GM21737 (cell line): ENCODE measurements at regions not wholly inside any gene's neighbourhood (a gene's known extent, or its start where the extent isn't known, plus 50 kb on each side); places are given as distances from the start of the nearest gene placed in this dataset.
"Not testable (repeated sequence)": the region's sequence is repeated elsewhere in the genome, so short reads cannot be mapped to it uniquely, and the experiment has no call there.

Source experiments
- ATAC-seq: cut with Tn5 transposase; IDR thresholded peaks from one replicate; pipeline ENCODE4 v1.9.1; 2021; ENCODE audit warnings: mild to moderate bottlenecking, moderate library complexity; ENCODE audit not compliant: unreplicated experiment

DNA sequence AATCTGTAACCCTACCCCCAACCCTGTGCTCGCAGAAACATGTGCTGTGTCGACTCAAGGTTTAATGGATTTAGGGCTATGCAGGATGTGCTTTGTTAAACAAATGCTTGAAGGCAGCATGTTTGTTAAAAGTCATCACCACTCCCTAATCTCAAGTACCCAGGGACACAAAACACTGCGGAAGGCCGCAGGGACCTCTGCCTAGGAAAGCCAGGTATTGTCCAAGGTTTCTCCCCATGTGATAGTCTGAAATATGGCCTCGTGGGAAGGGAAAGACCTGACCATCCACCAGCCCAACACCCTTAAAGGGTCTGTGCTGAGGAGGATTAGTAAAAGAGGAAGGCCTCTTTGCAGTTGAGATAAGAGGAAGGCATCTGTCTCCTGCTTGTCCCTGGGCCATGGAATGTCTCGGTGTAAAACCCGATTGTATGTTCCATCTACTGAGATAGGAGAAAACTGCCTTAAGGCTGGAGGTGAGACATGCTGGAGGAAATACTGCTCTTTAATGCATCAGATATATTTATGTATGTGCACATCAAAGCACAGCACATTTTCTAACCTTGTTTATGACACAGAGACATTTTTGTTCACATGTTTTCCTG lies 94.4 kb downstream of the LSM3 start:
- not testable (repeated sequence) for ATAC-seq

DNA sequence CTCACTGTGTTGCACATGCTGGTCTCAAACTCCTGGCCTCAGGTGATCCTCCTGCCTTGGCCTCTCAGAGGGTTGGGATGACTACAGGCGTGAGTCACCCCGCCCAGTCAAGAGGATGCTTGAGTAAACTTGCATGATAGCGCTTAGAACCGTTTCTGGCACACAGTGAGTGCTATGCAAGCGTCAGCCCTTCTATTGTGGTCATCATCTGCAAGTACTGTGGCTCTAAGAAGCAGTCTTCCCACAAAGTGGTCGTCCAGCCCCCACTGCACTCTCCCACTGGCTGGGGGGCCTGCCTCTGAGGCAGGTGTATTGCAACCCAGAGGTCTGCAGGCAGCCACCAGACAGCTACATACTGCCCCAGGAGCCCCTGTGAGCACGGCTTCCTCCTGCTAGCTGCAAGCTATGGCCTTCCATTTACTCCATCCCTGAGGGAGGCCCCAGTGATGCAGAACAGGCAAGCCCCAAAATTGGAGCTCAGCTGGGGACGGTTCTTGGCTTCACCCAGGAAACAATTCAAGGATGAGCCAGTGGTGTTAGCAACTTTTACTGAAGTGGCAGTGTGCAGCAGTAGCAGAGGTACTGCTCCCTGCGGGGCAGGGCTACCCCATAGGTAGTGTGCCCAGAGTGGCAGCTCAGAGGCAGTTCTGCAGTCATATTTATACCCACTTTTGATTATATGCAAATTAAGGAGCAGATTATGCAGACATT lies 95.4 kb downstream of the LSM3 start:
- no peak for ATAC-seq

DNA sequence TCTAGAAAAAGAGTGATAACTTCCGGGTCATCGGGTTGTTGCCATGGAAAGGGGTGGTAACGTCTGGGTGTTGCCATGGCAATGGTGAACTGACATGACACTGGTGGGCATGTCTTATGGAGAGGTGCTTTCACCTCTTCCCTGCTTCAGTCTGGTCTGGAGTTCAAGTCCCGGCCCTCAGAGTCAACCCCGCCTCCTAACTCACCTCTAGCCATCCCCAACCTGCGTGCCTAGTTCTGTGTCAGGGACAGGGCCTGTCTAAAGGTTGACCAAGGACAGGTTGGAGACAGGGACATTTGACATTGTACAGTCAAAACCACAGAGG lies 96.0 kb downstream of the LSM3 start:
- no peak for ATAC-seq

DNA sequence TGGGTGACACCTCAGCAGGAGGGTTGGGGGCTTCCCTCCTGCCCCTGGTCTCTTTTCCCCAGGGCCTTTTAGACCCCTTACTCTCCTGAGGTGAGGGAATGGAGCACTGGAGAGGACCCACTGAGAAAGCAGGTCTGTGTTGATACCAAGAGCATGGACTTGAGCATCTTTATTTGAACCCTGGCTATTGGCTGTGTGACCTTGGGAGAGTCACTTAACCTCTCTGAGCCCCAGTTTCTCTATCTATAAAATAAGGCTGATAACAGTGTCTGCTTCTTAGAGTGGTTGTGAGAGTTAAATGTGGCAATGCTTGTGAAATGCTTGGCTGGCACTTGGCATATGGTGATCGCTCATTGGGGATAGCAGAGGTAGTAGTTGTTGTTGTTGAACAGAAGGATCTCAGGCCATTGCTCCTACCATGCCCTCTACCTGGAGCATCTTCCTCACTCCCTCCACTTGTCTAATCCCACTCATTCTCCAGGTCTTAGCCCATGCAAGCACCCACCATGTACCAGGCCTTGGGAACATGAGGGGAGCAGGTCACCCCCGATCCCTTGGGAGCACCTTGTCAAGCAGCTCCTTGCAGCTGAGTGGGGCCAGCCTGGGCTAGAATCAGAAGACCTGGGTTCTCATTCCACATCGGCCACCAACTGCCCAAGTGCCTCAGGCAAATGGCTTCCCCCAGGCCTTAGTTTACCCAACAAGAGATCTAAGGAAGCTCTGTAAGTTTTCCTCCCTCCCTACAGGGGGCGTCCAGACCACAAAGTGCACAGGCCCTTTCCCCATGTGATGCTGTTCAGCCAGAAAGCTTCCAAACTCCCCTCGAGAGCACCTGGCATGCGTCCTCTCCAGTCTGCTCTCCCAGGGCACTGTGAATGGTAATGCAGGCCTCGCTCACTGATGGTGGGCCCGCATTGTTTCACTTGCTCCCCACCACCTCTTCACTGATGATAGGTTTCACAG lies 96.7 kb downstream of the LSM3 start:
- no peak for ATAC-seq

DNA sequence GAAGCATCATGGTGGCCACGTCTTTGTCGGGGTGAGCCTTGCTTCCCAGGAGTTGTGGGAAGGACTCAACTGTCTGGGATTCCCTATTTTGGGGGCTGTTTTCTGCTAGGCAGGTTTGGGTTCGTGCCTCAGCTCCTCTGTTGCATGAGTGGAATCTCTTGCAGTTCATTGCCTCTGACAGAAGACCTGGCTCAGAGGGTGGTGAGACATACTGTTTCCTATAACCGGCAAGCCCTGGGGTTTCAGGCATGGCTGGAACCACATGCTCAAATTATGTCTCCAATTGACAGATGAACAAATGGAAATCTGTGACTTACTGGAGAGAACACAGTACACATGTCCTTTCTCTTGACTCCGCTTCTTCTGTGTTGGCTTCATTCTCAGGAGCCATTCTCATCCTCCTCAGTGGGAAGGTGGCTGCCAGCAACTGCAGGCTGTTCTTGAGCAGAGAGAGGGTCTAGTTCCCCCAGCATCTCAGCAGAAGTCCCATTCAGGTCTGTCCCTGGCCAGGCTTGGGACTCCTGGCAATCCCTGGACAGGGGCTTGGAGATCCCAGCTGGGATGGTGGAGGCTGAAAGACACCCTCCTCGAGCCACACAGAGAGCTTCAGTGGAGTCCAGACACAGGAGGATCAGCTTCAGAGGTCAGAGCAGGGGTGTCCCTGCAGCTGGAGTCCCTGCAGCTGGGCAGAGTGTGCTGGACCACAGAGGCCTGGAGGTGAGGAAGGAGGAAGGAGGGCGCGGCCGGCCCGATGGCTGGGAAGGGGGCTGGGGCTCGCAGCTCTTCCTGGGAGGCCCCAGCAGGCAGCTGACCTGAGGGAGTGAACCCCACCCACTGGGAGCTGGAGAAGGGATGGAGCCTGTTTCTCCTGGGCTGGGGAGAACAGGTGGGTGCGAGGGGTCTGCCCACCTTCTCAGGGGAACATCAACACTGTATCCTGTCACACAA lies 97.6 kb downstream of the LSM3 start:
- ATAC-seq = no peak

DNA sequence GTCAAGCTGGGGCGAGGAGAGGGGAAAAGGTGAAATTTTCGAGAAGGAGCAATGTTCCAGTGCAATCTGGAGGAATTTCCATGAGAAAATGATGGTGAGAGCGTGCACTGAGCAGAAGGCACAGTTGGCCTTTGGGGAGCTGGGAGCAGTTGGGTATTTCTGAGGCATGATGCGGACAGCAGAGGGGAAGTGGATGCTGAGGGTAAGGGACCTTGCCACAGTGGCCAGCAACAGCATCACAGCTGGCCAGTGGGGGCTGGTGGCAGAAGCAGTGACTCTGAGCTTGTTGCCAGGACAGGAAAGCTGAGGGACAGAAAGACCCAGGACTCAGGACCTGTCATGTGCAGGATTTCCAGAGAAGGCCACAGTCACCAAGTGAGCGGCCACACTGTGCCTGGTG lies 98.9 kb downstream of the LSM3 start:
- no peak for ATAC-seq

DNA sequence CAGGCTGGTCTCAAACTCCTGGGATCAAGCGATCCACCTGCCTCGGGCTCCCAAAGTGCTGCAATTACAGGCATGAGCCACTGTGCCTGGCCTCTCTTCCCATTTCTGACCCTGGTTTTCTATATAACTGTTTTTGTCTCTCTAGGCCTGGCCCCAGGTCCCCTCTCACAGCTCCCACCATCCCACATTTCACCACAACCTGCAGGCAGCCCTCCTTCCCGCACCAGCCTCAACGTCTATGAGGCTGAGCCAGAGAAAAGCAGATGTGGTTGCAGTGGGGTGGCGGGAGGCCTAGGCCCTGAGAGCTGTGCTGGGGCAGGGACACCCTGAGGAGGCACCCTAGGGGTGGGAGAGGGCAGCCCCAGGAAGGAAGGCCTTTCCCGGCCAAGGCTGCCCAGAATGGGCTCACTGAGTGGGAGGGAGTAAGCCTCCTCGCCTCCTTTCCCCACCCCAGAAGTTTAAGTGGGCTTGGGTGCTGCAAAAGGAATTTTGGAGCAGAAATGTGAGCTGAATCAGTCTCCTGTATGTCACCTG lies 99.7 kb downstream of the LSM3 start:
- ATAC-seq = no peak

DNA sequence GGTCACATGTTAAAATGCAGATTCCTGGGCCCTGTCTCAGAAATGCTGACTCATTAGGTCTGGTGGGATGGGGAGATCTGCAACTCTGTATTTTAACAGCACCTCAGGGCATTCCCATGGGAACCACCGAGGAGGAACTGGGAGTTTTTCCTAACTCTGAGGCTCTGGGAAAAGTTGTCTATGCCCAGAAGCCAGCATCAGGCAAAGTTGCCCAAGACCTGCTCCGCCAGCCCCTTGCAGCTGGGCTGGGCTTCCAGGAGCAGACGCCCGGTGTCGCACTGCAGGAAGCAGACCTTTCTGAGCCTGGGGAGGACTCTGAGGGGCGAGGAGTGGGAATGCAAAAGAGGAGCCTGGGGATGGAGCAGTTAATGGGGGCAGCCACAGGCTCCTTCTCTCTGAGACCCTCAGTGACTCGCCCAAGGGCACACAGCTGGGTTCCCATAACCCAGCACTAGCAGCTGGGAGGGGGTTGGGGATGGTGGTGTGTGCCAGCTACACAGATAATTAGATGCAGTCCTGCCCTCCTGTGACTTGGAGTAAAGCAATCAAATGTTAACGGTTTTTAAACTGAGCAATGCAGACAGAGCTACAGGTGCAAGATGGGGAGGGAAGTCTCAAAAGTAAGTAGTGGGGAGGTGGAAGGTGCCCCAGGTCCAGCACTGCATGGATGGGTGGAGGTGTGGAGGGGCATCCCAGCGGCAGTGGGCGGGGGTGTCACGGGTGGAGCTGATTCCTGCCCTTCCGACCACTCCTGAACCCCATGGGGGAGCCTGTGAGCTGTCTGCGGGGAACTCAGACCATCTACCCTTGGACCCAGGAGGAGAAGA lies 100.4 kb downstream of the LSM3 start:
- ATAC-seq = no peak

DNA sequence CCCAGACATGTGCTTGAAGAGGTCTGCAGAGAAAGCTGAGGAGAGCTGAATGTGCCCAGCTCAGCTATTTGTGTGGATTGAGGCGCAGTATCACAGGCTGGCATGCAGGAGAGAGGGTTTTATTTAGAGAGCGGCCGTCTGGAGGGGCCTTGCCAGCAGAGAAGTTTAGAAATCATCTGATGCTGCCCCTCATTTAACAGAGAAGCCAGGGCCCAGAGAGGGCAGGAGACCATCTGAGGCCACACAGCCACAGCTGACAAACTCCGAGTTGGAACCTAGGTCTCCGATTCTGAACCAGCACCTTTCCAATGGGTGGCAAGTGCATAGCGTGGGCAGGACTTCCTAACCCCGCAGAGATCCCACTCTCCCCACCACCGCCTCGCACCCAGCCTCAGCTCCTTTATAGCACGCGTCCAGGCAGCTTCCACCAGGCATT lies 101.0 kb downstream of the LSM3 start:
- no peak for ATAC-seq

DNA sequence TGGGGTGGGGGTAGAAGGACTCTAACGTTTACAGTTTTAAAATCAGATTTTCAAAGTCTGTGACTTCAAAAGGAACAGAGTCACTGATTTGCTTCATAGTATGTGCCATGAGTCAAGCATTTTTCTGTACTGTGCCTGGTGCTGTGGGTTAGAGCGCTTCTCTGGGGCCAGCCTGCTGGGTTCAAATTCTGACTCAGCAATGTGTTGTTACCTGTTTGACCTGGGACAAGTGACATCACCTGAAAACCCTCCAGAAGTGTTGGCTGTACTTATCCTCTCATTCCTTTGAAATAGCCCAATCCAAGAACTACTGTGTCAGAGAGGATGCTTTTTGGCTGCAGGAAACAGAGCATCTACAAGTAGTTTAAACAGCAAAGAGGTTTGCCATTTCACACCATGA lies 101.7 kb downstream of the LSM3 start:
- ATAC-seq = no peak

DNA sequence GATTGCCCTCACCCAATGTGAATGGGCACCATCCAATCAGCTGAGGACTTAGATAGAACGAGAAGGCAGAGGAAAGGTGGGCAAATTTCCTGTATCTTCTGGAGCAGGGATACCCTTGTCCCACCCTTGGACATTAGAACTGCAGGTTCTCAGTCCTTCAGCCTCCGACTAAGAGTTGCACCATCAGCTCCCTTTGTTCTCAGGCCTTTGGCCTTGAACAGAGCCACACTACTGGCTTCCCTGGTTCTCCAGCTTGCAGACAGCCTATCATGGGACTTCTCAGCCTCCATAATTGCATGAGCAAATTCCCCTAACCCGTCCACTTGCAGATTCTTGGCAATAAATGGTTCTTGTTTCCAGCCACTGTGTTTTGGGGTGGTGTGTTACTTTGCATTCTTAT lies 102.4 kb downstream of the LSM3 start:
- no peak for ATAC-seq

DNA sequence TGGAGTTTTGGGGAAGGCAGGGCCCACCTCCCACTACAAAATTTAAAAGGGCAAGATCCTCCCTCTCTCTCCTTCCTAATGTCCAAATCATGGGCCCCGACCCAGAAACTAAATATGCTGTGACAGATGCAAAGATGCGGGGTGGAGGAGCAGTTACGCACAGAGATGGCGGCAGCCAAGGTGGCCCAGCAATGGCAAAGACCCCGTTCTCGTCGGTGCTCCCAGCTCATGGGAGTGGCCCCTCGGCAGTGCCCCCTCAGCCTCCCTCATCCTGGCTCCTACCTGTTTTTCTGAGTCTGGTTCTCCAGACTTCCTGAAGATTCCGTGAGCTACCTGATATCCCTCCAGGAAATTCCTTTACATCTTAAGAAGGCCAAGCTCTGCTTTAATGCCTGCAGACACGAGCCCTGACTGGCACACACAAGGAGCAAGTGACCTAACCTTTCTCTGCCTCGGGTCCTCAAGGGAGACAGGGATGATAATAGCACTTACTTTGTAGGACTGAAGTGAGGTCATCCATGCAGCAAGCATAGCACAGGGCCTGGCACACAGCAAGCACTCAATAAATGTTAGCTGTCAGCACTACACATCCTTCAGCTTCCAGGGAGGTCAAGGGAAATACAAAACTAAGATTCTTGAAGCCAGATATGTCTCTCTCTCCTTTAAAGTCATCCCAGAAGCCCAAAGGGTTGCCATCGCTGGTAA lies 103.5 kb downstream of the LSM3 start:
- no peak for ATAC-seq

DNA sequence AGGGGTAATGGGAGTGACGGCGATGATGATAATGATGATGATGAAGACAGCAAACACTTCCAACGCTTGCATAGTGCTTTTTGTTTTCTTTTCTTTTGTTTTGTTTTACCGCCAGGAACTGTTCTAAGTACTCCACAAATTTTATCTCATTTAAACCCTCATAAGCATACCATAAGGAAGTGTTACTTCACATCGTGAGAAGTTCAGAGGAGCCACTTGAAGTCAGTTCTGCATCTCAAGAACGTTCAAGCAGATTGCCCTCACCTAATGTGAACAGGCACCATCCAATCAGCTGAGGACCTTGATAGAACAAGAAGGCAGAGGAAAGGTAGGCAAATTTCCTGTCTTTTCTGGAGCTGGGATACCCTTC lies 104.1 kb downstream of the LSM3 start:
- ATAC-seq = no peak

DNA sequence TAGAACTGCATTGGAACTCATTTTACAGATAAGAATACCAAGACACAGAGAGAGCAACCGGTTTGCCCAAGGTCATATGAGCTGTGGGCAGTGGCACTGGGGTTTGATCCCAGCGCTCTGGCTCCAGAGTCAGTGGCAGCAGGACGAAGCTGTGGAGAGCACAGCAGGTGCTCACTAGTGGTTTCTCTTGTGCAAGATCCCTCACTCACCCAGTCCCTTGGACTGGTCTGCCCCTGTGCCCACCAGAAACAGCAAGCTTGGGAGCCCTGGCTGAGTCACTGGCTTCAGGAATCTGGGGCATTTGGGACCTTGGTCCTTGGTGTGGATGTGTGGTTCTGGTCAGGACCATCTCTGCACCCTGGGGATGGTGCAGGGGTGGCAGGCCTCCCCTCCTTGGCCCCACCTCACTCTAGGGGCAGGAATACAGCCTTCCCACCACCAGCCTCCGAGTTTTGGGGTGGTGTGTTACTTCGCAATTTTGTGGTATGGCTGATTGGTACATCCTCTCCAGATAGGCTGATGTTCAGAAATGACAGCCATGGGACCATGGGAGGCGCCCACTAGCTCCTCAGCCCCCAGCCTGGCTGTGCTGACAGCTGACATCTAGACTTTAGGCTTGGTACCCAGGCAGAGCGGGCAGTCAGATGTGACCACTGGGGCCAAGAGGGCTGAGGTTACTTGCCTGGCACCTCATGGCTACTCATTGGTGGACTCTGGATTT lies 104.6 kb downstream of the LSM3 start:
- ATAC-seq = no peak

DNA sequence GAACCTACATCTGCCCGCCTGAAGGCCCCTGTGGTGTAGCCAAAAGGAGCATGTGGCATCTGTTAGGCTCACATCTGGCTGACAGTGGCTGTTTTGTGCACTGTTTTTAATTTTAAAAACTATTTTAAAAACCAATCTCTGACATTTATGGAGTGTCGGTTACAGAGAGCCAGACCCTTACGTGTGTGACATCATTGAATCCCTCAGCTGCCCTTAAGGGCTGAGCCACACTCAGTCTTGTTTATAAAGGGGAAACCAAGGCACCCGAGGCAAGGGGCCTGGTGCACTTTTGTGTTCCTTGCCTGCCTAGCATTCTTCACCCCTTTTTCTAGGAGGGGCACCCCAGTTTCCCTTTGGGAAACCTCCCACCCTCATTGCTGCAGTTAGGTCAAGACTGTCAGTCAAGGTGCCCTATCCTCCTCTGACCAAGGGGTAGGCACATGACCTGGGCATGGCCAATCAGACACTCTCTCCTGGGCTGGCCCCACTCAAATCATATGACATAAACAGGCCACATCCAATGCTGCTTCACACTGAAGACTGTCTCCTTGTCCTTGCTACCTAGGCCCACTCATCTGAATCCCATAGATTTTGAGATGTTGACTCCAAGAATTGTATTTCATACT lies 105.3 kb downstream of the LSM3 start:
- ATAC-seq = no peak

DNA sequence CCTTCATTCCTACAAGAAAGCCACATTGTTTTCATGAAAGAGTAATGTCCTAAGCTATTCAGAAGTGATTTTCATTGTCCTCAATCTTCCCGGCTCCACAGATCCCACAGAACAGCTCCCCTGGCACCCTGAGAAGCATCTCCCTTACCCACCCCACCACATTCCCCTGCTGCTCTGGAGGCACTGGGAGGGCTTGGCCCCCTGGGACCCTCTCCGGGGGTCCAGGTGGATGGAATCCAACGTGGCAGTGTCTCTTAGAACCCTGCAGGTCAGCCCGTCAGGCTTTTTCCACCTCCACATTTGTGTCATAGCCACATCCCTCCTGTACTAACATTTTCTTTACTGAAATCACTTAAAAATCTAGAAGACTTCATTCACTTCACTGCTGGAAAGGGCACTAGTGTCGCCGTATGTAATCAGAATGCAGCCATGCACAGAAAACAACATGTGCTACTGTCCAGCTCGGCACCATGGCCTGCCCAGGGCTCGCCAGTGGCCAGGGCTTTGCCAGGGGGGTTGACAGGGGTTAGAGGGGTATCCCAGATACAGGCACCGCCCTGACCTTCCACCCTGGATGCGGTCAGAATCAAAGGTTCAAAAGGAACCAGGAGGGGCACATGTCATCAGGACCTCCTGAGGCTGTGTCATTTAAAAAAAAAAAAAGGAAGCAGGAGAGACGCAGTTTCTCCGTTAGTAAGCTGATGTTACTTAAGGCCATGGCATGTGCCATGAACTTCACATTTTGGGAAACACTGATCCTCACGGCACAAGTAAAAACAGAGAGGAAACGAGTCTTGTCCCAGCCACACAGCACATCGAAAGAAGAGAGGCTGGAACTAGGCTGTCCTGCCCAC lies 106.3 kb downstream of the LSM3 start:
- no peak for ATAC-seq

DNA sequence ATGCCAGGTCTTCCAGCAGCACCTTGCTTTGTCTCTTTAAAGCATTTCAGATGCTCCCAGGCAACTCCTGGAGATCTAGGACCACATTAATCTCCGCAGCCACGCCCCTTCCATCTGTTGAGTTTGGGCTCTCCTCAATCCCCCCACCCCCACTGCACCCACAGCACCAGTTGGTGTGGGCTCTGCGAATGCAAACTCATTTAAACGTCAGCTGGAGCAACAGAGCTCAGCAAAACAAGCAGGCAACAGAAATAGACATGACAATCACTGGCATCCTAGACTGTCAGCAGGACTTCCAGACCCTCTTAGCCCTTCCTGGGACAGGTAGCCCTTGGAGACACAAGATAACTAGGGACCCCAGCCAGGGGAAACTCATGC lies 106.9 kb downstream of the LSM3 start:
- no peak for ATAC-seq
